ENCODE measurements at regions not wholly inside any gene's neighbourhood (a gene's known extent, or its start where the extent isn't known, plus 50 kb on each side); places are given as distances from the start of the nearest gene placed in this dataset.

DNA sequence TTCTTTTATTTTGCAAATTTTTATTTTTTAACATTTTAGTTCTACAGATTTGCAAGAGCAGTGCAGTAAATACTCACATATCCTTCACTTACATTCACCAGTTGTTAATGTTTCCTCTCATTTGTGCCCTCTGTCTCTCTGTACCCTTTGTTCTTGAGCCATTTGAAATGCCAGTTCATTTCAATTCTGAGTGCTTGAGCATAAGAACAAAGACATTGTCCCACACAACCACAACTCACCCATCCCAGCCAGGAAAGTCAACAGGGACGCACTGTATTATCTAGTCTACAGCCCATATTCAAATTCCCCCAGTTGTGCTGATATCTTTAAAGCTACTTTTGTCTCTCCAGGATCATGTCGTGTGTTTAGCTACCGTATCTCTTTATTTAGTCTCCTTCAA, 141.4 kb upstream of the SLC6A11 start:
- DNase-seq (ENCODE audit: low spot score) = no peak
- H3K4me3 Mint-ChIP-seq (ENCODE audit: unreplicated experiment) = no peak overlapping the region
- H3K27ac Mint-ChIP-seq (ENCODE audit: unreplicated experiment) = no peak overlapping the region
- TF ChIP-seq, protein P1, sequence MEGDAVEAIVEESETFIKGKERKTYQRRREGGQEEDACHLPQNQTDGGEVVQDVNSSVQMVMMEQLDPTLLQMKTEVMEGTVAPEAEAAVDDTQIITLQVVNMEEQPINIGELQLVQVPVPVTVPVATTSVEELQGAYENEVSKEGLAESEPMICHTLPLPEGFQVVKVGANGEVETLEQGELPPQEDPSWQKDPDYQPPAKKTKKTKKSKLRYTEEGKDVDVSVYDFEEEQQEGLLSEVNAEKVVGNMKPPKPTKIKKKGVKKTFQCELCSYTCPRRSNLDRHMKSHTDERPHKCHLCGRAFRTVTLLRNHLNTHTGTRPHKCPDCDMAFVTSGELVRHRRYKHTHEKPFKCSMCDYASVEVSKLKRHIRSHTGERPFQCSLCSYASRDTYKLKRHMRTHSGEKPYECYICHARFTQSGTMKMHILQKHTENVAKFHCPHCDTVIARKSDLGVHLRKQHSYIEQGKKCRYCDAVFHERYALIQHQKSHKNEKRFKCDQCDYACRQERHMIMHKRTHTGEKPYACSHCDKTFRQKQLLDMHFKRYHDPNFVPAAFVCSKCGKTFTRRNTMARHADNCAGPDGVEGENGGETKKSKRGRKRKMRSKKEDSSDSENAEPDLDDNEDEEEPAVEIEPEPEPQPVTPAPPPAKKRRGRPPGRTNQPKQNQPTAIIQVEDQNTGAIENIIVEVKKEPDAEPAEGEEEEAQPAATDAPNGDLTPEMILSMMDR (IDR thresholded peaks at IDR 0.05; ENCODE audit: unreplicated experiment) = no peak
- H3K27me3 Mint-ChIP-seq (ENCODE audit: unreplicated experiment) = no peaks in the 10 kb centered on the region
- no peaks in the 10 kb centered on the region for H3K9me3 Mint-ChIP-seq (ENCODE audit: unreplicated experiment)
- no peaks in the 10 kb centered on the region for H3K36me3 Mint-ChIP-seq (ENCODE audit: low read depth, unreplicated experiment)
- no peaks in the 10 kb centered on the region for H3K4me1 Mint-ChIP-seq (ENCODE audit: unreplicated experiment)

DNA sequence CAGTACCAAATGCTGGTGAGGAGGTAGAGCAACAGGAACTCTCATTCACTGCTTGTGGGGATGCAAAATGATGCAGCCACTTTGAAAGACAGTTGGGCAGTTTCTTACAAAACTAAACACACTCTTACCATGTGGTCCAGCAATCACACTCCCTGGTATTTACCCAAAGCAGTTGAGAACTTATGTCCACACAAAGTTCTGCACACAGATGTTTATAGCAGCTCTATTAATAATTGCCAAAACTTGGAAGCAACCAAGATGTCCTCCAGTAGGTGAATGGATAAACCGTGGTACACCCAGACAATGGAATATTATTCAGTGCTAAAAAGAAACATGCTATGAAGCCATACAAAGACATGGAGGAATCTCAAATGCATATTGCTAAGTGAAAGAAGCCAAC, 139.1 kb upstream of the SLC6A11 start:
- TF ChIP-seq, protein P1 (IDR thresholded peaks at IDR 0.05; ENCODE audit: unreplicated experiment) = no peak
- DNase-seq (ENCODE audit: low spot score) = no peak
- peaks cover 4% of the 10 kb centered on the region for H3K27me3 Mint-ChIP-seq (ENCODE audit: unreplicated experiment)
- no peaks in the 10 kb centered on the region for H3K9me3 Mint-ChIP-seq (ENCODE audit: unreplicated experiment)
- H3K4me1 Mint-ChIP-seq (ENCODE audit: unreplicated experiment) = no peaks in the 10 kb centered on the region
- no peak overlapping the region for H3K4me3 Mint-ChIP-seq (ENCODE audit: unreplicated experiment)
- no peaks in the 10 kb centered on the region for H3K36me3 Mint-ChIP-seq (ENCODE audit: low read depth, unreplicated experiment)
- H3K27ac Mint-ChIP-seq (ENCODE audit: unreplicated experiment) = no peak overlapping the region

DNA sequence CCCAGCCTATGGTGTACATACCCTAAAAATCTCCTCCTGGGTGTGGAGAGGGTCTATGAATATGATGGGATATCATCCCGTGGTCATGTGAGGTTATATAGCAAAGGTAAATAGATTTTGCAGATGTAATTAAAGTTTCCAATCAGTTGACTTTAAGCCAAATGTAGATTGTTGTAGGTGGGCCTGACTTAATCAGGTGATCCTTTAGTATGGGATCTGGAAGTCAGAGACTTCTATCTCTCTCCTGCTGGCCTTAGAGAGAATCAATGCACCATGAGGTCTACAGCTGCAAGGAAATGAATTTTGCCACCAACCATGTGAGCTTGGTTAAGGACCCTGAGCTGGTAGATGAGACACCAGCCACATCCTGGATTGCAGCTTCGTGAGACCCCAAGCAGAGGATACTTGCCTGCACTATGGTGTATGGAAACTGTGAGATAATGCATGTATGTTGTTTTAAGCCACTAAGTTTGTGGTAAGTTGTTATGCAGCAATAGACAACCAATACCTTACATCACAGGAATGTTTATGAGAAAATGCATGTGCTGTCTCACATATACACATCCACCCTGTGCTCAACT, 137.1 kb upstream of the SLC6A11 start:
- H3K27ac Mint-ChIP-seq (ENCODE audit: unreplicated experiment) = no peak overlapping the region

DNA sequence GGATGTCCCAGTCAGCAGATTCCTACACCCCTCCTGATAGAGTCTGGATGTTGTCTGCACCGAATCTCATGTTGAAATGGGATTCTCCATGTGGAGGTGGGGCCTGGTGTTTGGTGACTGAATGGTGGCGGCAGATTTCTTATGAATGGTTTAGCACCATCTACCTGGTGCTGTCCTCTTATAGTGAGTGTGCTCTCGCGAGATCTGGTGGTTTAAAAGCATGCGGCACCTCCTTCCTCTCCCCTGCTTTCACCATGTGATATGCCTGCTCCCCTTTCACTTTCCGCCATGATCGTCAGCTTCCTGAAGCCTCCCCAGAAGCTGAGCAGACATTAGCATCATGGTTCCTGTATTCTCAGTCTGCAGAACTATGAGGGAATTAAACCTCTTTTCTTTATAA, 135.2 kb upstream of the SLC6A11 start:
- TF ChIP-seq, protein P1 (IDR thresholded peaks at IDR 0.05; ENCODE audit: unreplicated experiment) = no peak
- H3K4me1 Mint-ChIP-seq (ENCODE audit: unreplicated experiment) = no peaks in the 10 kb centered on the region
- H3K4me3 Mint-ChIP-seq (ENCODE audit: unreplicated experiment) = no peak overlapping the region
- no peak overlapping the region for H3K27ac Mint-ChIP-seq (ENCODE audit: unreplicated experiment)
- peaks cover 4% of the 10 kb centered on the region for H3K27me3 Mint-ChIP-seq (ENCODE audit: unreplicated experiment)
- H3K9me3 Mint-ChIP-seq (ENCODE audit: unreplicated experiment) = no peaks in the 10 kb centered on the region
- no peaks in the 10 kb centered on the region for H3K36me3 Mint-ChIP-seq (ENCODE audit: low read depth, unreplicated experiment)
- no peak for DNase-seq (ENCODE audit: low spot score)

More for the DNA sequence above, 137.1 kb upstream of the SLC6A11 start:
- H3K36me3 Mint-ChIP-seq (ENCODE audit: low read depth, unreplicated experiment) = no peaks in the 10 kb centered on the region
- TF ChIP-seq, protein P1 (IDR thresholded peaks at IDR 0.05; ENCODE audit: unreplicated experiment) = no peak
- no peak for DNase-seq (ENCODE audit: low spot score)
- H3K27me3 Mint-ChIP-seq (ENCODE audit: unreplicated experiment) = peaks cover 4% of the 10 kb centered on the region
- no peak overlapping the region for H3K4me3 Mint-ChIP-seq (ENCODE audit: unreplicated experiment)
- H3K4me1 Mint-ChIP-seq (ENCODE audit: unreplicated experiment) = no peaks in the 10 kb centered on the region
- H3K9me3 Mint-ChIP-seq (ENCODE audit: unreplicated experiment) = no peaks in the 10 kb centered on the region

DNA sequence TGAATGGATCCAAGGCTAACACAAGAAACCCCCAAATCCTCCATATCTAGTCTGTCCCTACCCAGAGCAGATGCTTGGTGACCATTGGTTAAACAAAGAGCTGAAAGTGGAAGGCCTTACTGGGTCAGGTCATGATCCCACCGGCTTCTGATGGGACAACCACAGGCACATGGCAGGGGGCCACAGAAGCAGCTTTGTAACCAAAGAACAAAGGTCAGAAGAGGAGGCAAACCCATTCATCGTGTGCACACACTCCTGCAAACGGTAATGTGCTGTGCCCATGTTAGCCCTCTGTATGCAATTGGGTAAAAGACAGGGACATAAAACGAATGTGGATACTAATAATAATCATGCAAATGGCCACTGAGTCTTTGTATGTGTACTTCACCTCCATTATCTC, 133.3 kb upstream of the SLC6A11 start:
- H3K36me3 Mint-ChIP-seq (ENCODE audit: low read depth, unreplicated experiment) = no peaks in the 10 kb centered on the region
- H3K4me3 Mint-ChIP-seq (ENCODE audit: unreplicated experiment) = no peak overlapping the region
- TF ChIP-seq, protein P1 (IDR thresholded peaks at IDR 0.05; ENCODE audit: unreplicated experiment) = no peak
- H3K9me3 Mint-ChIP-seq (ENCODE audit: unreplicated experiment) = no peaks in the 10 kb centered on the region
- no peak for DNase-seq (ENCODE audit: low spot score)
- H3K4me1 Mint-ChIP-seq (ENCODE audit: unreplicated experiment) = no peaks in the 10 kb centered on the region
- no peak overlapping the region for H3K27ac Mint-ChIP-seq (ENCODE audit: unreplicated experiment)
- H3K27me3 Mint-ChIP-seq (ENCODE audit: unreplicated experiment) = peaks cover 4% of the 10 kb centered on the region

Data from endothelial cell (in vitro differentiated cells).